Mesenchymal stem cell (in vitro differentiated cells and primary cell): ENCODE measurements at regions not wholly inside any gene's neighbourhood (a gene's known extent, or its start where the extent isn't known, plus 50 kb on each side); places are given as distances from the start of the nearest gene placed in this dataset.
"Not testable (repeated sequence)": the region's sequence is repeated elsewhere in the genome, so short reads cannot be mapped to it uniquely, and the experiment has no call there.

Experiments used
- DNase-seq: peaks from one replicate; pipeline ENCODE4 v3.0.0-alpha.2; 2013
- H2AFZ ChIP-seq: one replicate; pipeline ENCODE4 v1.6.1; 2013; ENCODE audit warnings: low read depth, mild to moderate bottlenecking, control low read depth, inconsistent platforms, low read length, moderate library complexity
- H2AK5ac ChIP-seq: 2 replicates; pipeline ENCODE4 v1.6.1; 2013; ENCODE audit warnings: low read length, moderate library complexity, mild to moderate bottlenecking, inconsistent platforms; ENCODE audit not compliant: severe bottlenecking
- H2BK120ac ChIP-seq: one replicate; pipeline ENCODE4 v1.6.1; 2013; ENCODE audit warnings: low read depth, mild to moderate bottlenecking, inconsistent platforms, low read length, moderate library complexity
- H2BK12ac ChIP-seq, 2 experiments: one replicate each; pipeline ENCODE4 v1.6.1; 2013; ENCODE audit warnings: inconsistent platforms in 2 of 2, low read length in 2 of 2, mild to moderate bottlenecking in 2 of 2, moderate library complexity in 2 of 2, control low read depth in 1 of 2
- H2BK15ac ChIP-seq: one replicate; pipeline ENCODE4 v1.6.1; 2013; ENCODE audit warnings: mild to moderate bottlenecking, low read depth, inconsistent platforms; ENCODE audit not compliant: poor library complexity, severe bottlenecking
- H2BK5ac ChIP-seq: 2 replicates; pipeline ENCODE4 v1.6.1; 2013; ENCODE audit warnings: low read depth, mild to moderate bottlenecking, low read length, control low read depth, inconsistent platforms; ENCODE audit not compliant: poor library complexity, severe bottlenecking
- H3K14ac ChIP-seq, 2 experiments: one replicate each; pipeline ENCODE4 v1.6.1; 2013; ENCODE audit warnings: inconsistent platforms in 2 of 2, low read length in 2 of 2, control low read depth in 1 of 2, mild to moderate bottlenecking in 1 of 2, moderate library complexity in 1 of 2
- H3K18ac ChIP-seq, 2 experiments: one replicate each; pipeline ENCODE4 v1.6.1; 2013; ENCODE audit warnings: inconsistent platforms in 2 of 2, low read length in 2 of 2, control low read depth in 1 of 2, low read depth in 1 of 2, mild to moderate bottlenecking in 1 of 2
- H3K23ac ChIP-seq, 2 experiments: one replicate each; pipeline ENCODE4 v1.6.1; 2013; ENCODE audit warnings: inconsistent platforms in 2 of 2, low read length in 2 of 2, mild to moderate bottlenecking in 2 of 2, moderate library complexity in 2 of 2, control low read depth in 1 of 2
- H3K27ac ChIP-seq: 2 replicates; pipeline ENCODE4 v1.5.1; 2013; ENCODE audit warnings: mild to moderate bottlenecking, moderate library complexity, low read length, control low read depth, inconsistent platforms; ENCODE audit not compliant: poor library complexity, severe bottlenecking
- H3K27me3 ChIP-seq, 2 experiments: 2 replicates each; pipeline versions ENCODE4 v1.6.1 to v1.7.0; 2013; ENCODE audit warnings: low read length in 2 of 2, mild to moderate bottlenecking in 2 of 2, moderate library complexity in 2 of 2, control low read depth in 1 of 2, inconsistent platforms in 1 of 2; ENCODE audit not compliant: control insufficient read depth in 1 of 2, insufficient read depth in 1 of 2
- H3K36me3 ChIP-seq, 2 experiments: 2 replicates each; pipeline versions ENCODE4 v1.6.1 to v1.7.0; 2013; ENCODE audit warnings: low read length in 2 of 2, control low read depth in 1 of 2, inconsistent platforms in 1 of 2, low read depth in 1 of 2, mild to moderate bottlenecking in 1 of 2; ENCODE audit not compliant: insufficient read depth in 2 of 2, control insufficient read depth in 1 of 2
- H3K4ac ChIP-seq, 2 experiments: one replicate each; pipeline ENCODE4 v1.6.1; 2013; ENCODE audit warnings: inconsistent platforms in 2 of 2, low read length in 2 of 2, mild to moderate bottlenecking in 2 of 2, moderate library complexity in 2 of 2, control low read depth in 1 of 2, low read depth in 1 of 2
- H3K4me1 ChIP-seq: 2 replicates; pipeline ENCODE4 v1.6.1; 2013; ENCODE audit warnings: low read depth, low read length, control low read depth; ENCODE audit not compliant: control insufficient read depth, insufficient read depth
- H3K4me2 ChIP-seq: 2 replicates; pipeline ENCODE4 v1.6.1; 2013; ENCODE audit warnings: low read length, mild to moderate bottlenecking, inconsistent platforms; ENCODE audit not compliant: poor library complexity, severe bottlenecking
- H3K4me3 ChIP-seq, 2 experiments: 2 replicates each; pipeline versions ENCODE4 v1.5.1 to v1.7.0; 2013; ENCODE audit warnings: low read length in 2 of 2, mild to moderate bottlenecking in 2 of 2, control low read depth in 1 of 2, low read depth in 1 of 2; ENCODE audit not compliant: insufficient read depth in 1 of 2
- H3K79me1 ChIP-seq: replicated peaks from 2 replicates; pipeline ENCODE4 v1.6.1; 2013; ENCODE audit warnings: mild to moderate bottlenecking, control low read depth, low read length, inconsistent platforms; ENCODE audit not compliant: poor library complexity, severe bottlenecking
- H3K9ac ChIP-seq: 2 replicates; pipeline ENCODE4 v1.7.0; 2013; ENCODE audit warnings: mild to moderate bottlenecking, low read length, moderate library complexity
- H3K9me3 ChIP-seq: 2 replicates; pipeline ENCODE4 v1.7.0; 2013; ENCODE audit warnings: mild to moderate bottlenecking, low read length; ENCODE audit not compliant: control insufficient read depth
- H4K8ac ChIP-seq: one replicate; pipeline ENCODE4 v1.6.1; 2013; ENCODE audit warnings: inconsistent platforms, mild to moderate bottlenecking, low read length, moderate library complexity
- H4K91ac ChIP-seq: one replicate; pipeline ENCODE4 v1.6.1; 2013; ENCODE audit warnings: mild to moderate bottlenecking, low read length, inconsistent platforms
- WGBS: methylation state at CpG from one replicate; pipeline ENCODE4 v1.1.7; 2013; ENCODE audit warnings: mixed read lengths; 5-methylcytosine and 5-hydroxymethylcytosine counted together

DNA sequence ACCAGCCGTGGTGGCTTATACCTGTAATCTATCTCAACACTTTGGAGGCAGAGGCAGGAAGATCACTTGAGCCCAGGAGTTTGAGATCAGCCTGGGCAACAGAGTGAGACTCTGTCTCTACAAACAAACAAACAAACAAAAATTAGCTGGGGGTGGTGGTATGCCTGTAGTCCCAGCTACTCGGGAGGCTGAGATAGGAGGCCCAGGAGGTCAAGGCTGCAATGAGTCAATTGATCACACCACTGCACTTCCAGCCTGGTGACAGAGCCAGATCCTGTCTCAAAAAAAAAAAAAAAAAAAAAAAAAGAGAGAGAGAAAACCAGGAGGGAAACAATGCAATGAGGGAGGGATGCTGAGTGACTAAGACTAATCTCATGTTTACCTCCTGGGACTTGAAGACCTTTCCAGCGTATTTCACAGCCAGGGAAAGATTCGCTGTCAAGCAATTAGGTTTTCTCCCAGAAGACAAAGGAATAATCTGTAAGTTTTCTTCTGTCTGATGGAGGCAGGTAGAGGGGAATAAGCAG is 51.1 kb upstream of the MIER3 start:
- Histone ChIP-seq H2BK15ac (no peak overlapping the region), H3K14ac (no peak overlapping the region), H3K4ac (no peak overlapping the region), H3K23ac (no peak overlapping the region), H2BK120ac (no peak overlapping the region), H3K27me3 (peaks cover 0 to 10% of the 10 kb centered on the region in 2 experiments), H4K8ac (no peak overlapping the region), H3K9me3 (no peaks in the 10 kb centered on the region), H3K9ac (no peak overlapping the region), H3K36me3 (no peaks in the 10 kb centered on the region), H2AFZ (no peak overlapping the region), H3K18ac (no peak overlapping the region), H2BK12ac (no peak overlapping the region), H2BK5ac (no peak overlapping the region), H3K4me1 (peaks cover 4% of the 10 kb centered on the region), H3K79me1 (no peaks in the 10 kb centered on the region), H4K91ac (no peak overlapping the region), H2AK5ac (no peak overlapping the region), H3K4me2 (no peak overlapping the region), H3K27ac (no peak overlapping the region), H3K4me3 (no peak overlapping the region)
- no peak for DNase-seq
- 79% methylated on average over 3 of the region's 4 CpGs for WGBS

DNA sequence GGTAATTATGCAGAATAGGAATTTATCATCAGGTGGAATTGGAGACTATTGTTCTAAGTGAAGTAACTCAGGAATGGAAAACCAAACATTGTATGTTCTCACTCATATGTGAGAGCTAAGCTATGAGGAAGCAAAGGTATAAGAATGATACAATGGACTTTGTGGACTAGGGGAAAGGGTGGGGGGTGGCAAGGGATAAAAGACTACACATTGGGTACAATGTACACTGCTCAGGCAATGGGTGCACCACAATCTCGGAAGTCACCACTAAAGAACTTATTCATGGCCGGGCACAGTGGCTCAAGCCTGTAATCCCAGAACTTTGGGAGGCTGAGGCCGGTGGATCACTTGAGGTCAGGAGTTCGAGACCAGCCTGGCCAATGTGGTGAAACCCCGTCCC is 51.6 kb upstream of the MIER3 start:
- not testable (repeated sequence) for H3K14ac ChIP-seq, H3K4me2 ChIP-seq, H4K8ac ChIP-seq, H3K9ac ChIP-seq, H3K23ac ChIP-seq, H3K79me1 ChIP-seq, H3K4me3 ChIP-seq, H2AFZ ChIP-seq, H2BK120ac ChIP-seq, DNase-seq, H4K91ac ChIP-seq, H3K36me3 ChIP-seq, H3K9me3 ChIP-seq, H3K27me3 ChIP-seq, H3K18ac ChIP-seq, H2BK15ac ChIP-seq, H2BK12ac ChIP-seq, H3K27ac ChIP-seq, H2BK5ac ChIP-seq, H2AK5ac ChIP-seq, H3K4ac ChIP-seq, H3K4me1 ChIP-seq
- 96% methylated on average over 5 of the region's 5 CpGs for WGBS

DNA sequence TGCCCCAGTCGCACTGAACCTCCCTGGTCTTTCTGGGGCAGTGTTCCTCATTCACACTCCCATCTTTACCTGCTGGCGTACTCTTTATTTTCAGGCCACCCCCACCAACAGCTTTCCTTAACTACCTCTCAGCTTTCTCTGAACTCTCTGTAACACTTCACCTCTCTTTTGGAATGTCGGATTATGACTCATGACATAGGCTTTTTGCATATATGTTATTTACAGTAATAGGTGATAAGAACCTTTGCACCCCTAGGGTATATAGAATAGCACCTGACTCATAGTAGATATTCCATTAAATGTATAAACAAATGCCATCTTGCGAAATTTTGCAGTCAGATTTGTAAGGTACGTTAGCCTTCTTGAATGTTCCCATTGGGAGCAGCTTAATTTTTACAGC is 52.9 kb upstream of the MIER3 start:
- no peak overlapping the region for H2BK120ac ChIP-seq

DNA sequence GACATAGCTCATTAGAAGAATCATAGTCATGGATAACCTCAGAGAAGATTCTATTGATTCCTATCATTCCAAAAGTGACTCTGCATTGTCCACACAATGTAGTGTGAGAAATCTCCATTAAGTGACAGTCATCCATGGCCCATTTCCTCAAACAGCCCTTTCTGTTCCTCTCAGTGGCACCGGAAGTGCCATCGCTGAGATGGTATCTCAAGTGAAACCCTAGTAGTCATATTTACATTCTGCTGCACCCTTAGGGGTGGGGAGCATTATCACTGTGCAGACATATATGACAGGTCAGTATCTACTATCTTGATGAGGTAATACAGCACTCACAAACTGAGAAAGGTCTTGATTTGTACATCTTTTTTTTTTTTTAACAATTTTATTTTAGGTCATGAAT is 55.4 kb upstream of the MIER3 start:
- Histone ChIP-seq H2BK15ac (no peak overlapping the region), H3K9me3 (no peaks in the 10 kb centered on the region), H3K4ac (no peak overlapping the region), H3K9ac (no peak overlapping the region), H4K8ac (no peak overlapping the region), H2BK120ac (no peak overlapping the region), H2BK12ac (no peak overlapping the region), H2AFZ (no peak overlapping the region), H3K23ac (no peak overlapping the region), H3K4me1 (peaks cover 4% of the 10 kb centered on the region), H2AK5ac (no peak overlapping the region), H3K36me3 (no peaks in the 10 kb centered on the region), H3K4me3 (no peak overlapping the region), H3K79me1 (no peaks in the 10 kb centered on the region), H3K14ac (peak overlapping the region in 1 of 2 experiments; percentile 57), H3K27me3 (peaks cover 0 to 2% of the 10 kb centered on the region in 2 experiments), H3K18ac (no peak overlapping the region), H2BK5ac (no peak overlapping the region), H3K4me2 (no peak overlapping the region), H3K27ac (no peak overlapping the region), H4K91ac (no peak overlapping the region)
- no peak for DNase-seq
- WGBS = 92% methylated on average over 2 of the region's 2 CpGs

More for the DNA sequence above, 52.9 kb upstream of the MIER3 start:
- Histone ChIP-seq H3K4me3 (no peak overlapping the region), H2AFZ (no peak overlapping the region), H3K14ac (no peak overlapping the region), H4K8ac (no peak overlapping the region), H2AK5ac (no peak overlapping the region), H3K23ac (no peak overlapping the region), H3K9ac (no peak overlapping the region), H3K4me1 (peaks cover 4% of the 10 kb centered on the region), H3K4me2 (no peak overlapping the region), H2BK12ac (no peak overlapping the region), H3K27ac (no peak overlapping the region), H2BK15ac (no peak overlapping the region), H3K4ac (no peak overlapping the region), H2BK5ac (no peak overlapping the region), H4K91ac (no peak overlapping the region), H3K79me1 (no peaks in the 10 kb centered on the region), H3K36me3 (no peaks in the 10 kb centered on the region), H3K18ac (no peak overlapping the region), H3K9me3 (no peaks in the 10 kb centered on the region), H3K27me3 (peaks cover 0 to 10% of the 10 kb centered on the region in 2 experiments)
- no peak for DNase-seq
- 94% methylated on average over 4 of the region's 5 CpGs for whole genome bisulfite sequencing
